GM19468 (cell line): ENCODE measurements at regions not wholly inside any gene's neighbourhood (a gene's known extent, or its start where the extent isn't known, plus 50 kb on each side); places are given as distances from the start of the nearest gene placed in this dataset.
"Not testable (repeated sequence)": the region's sequence is repeated elsewhere in the genome, so short reads cannot be mapped to it uniquely, and the experiment has no call there.

Source experiments
- ATAC-seq: cut with Tn5 transposase; IDR thresholded peaks from one replicate; pipeline ENCODE4 v1.9.1; 2021; ENCODE audit warnings: mild to moderate bottlenecking, moderate library complexity, moderate number of reproducible peaks; ENCODE audit not compliant: unreplicated experiment; ENCODE audit errors: extremely low read depth

- ATAC-seq: no peak
These were observed 89.0 kb upstream of the NOX3 start for GRCh38 chr6:155544677-155545076.

GRCh38 chr6:155543166-155543847 lies 87.7 kb upstream of the NOX3 start:
- no peak for ATAC-seq

GRCh38 chr6:155542036-155542435 lies 86.4 kb upstream of the NOX3 start:
- ATAC-seq: no peak

- no peak for ATAC-seq
These were observed 83.2 kb upstream of the NOX3 start for GRCh38 chr6:155538708-155539390.

- ATAC-seq: no peak
These were observed 79.0 kb upstream of the NOX3 start for GRCh38 chr6:155534678-155535077.

GRCh38 chr6:155530219-155530834 lies 74.7 kb upstream of the NOX3 start:
- ATAC-seq: peak; percentile 32

- not testable (repeated sequence) for ATAC-seq
These were observed 74.2 kb upstream of the NOX3 start for GRCh38 chr6:155529814-155530213.

- no peak for ATAC-seq
These were observed 73.4 kb upstream of the NOX3 start for GRCh38 chr6:155528982-155529453.

GRCh38 chr6:155528335-155528734 lies 72.7 kb upstream of the NOX3 start:
- no peak for ATAC-seq

- ATAC-seq: no peak
These were observed 71.8 kb upstream of the NOX3 start for GRCh38 chr6:155527443-155527842.

GRCh38 chr6:155523821-155524651 lies 68.4 kb upstream of the NOX3 start:
- ATAC-seq: no peak

- ATAC-seq: no peak
These were observed 66.1 kb upstream of the NOX3 start for GRCh38 chr6:155521719-155522118.

- no peak for ATAC-seq
These were observed 64.4 kb upstream of the NOX3 start for GRCh38 chr6:155520078-155520477.

GRCh38 chr6:155519176-155519738 lies 63.6 kb upstream of the NOX3 start:
- ATAC-seq: no peak

- ATAC-seq: no peak
These were observed 61.7 kb upstream of the NOX3 start for GRCh38 chr6:155517294-155517693.

GRCh38 chr6:155510879-155511278 lies 55.2 kb upstream of the NOX3 start:
- ATAC-seq: no peak

GRCh38 chr6:155509743-155510475 lies 54.3 kb upstream of the NOX3 start:
- no peak for ATAC-seq

- ATAC-seq: no peak
These were observed 50.0 kb upstream of the NOX3 start for GRCh38 chr6:155505608-155505989.
